Transverse colon (tissue), 4 donors: ENCODE measurements at regions not wholly inside any gene's neighbourhood (a gene's known extent, or its start where the extent isn't known, plus 50 kb on each side); places are given as distances from the start of the nearest gene placed in this dataset.

Source experiments
- EP300 ChIP-seq: sonication (generic); formaldehyde crosslinking; IDR thresholded peaks from one replicate; pipeline ENCODE4 v1.6.1; 2017; ENCODE audit warnings: antibody characterized with exemption, low read depth
- POLR2A ChIP-seq: fragments of 450-650 bp; IDR thresholded peaks from one replicate; pipeline ENCODE4 v1.6.1; 2016; ENCODE audit warnings: antibody characterized with exemption, mild to moderate bottlenecking, moderate library complexity
- POLR2AphosphoS5 ChIP-seq, 3 donors: sonication (generic); formaldehyde crosslinking; IDR thresholded peaks; one replicate each; pipeline ENCODE4 v1.6.1; 2016; ENCODE audit warnings: antibody characterized with exemption in 3 of 3
- TF ChIP-seq, protein P1 (sequence below), 5 experiments: fragments of 200-600 bp in 3 of 5; fragments of 450-650 bp in 2 of 5; sonication (generic) in 3 of 5; IDR thresholded peaks; 1 replicate in 2 of 5; 2 replicates in 3 of 5; pipeline ENCODE4 v1.5.1; 2016 to 2017; ENCODE audit warnings: antibody characterized with exemption in 5 of 5, inconsistent platforms in 3 of 5, mild to moderate bottlenecking in 2 of 5, moderate library complexity in 1 of 5

GRCh38 chr9:30746589-30746988 lies 1637.9 kb upstream of the ACO1 start:
- TF ChIP-seq, protein P1, sequence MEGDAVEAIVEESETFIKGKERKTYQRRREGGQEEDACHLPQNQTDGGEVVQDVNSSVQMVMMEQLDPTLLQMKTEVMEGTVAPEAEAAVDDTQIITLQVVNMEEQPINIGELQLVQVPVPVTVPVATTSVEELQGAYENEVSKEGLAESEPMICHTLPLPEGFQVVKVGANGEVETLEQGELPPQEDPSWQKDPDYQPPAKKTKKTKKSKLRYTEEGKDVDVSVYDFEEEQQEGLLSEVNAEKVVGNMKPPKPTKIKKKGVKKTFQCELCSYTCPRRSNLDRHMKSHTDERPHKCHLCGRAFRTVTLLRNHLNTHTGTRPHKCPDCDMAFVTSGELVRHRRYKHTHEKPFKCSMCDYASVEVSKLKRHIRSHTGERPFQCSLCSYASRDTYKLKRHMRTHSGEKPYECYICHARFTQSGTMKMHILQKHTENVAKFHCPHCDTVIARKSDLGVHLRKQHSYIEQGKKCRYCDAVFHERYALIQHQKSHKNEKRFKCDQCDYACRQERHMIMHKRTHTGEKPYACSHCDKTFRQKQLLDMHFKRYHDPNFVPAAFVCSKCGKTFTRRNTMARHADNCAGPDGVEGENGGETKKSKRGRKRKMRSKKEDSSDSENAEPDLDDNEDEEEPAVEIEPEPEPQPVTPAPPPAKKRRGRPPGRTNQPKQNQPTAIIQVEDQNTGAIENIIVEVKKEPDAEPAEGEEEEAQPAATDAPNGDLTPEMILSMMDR (IDR thresholded peaks at IDR 0.05) = no peak
- no peak for TF ChIP-seq EP300
- TF ChIP-seq POLR2A = no peak
- TF ChIP-seq POLR2AphosphoS5 (IDR thresholded peaks at IDR 0.05) = no peak
